Liver (tissue), 8 donors: ENCODE measurements at regions not wholly inside any gene's neighbourhood (a gene's known extent, or its start where the extent isn't known, plus 50 kb on each side); places are given as distances from the start of the nearest gene placed in this dataset.

Experiments used
- DNase-seq: peaks from one replicate; pipeline ENCODE4 v3.0.0-alpha.2; 2017; ENCODE audit warnings: low spot score
- H3K27ac ChIP-seq, 2 donors: one replicate each; pipeline ENCODE4 v1.7.0; 2013; ENCODE audit warnings: inconsistent platforms in 2 of 2, low read length in 2 of 2, control low read depth in 1 of 2, low read depth in 1 of 2, mild to moderate bottlenecking in 1 of 2
- H3K27me3 ChIP-seq, 4 donors: one replicate each; pipeline versions ENCODE4 v1.6.1 to v1.7.0; 2013; ENCODE audit warnings: low read length in 3 of 4, inconsistent platforms in 1 of 4, mild to moderate bottlenecking in 1 of 4, moderate library complexity in 1 of 4; ENCODE audit not compliant: control insufficient read depth in 4 of 4, insufficient read depth in 4 of 4
- H3K36me3 ChIP-seq, 4 donors: one replicate each; pipeline versions ENCODE4 v1.6.1 to v1.7.0; 2013; ENCODE audit warnings: low read length in 3 of 4, mild to moderate bottlenecking in 3 of 4, low read depth in 1 of 4, moderate library complexity in 1 of 4; ENCODE audit not compliant: control insufficient read depth in 4 of 4, insufficient read depth in 3 of 4
- H3K4me1 ChIP-seq, 4 donors: one replicate each; pipeline versions ENCODE4 v1.6.1 to v1.7.0; 2013; ENCODE audit warnings: low read length in 3 of 4, mild to moderate bottlenecking in 3 of 4, moderate library complexity in 1 of 4; ENCODE audit not compliant: control insufficient read depth in 4 of 4, insufficient read depth in 4 of 4
- H3K4me3 ChIP-seq, 3 donors: one replicate each; pipeline versions ENCODE4 v1.6.1 to v1.7.0; 2013; ENCODE audit warnings: low read length in 3 of 3, control low read depth in 1 of 3, low read depth in 1 of 3, mild to moderate bottlenecking in 1 of 3
- H3K9ac ChIP-seq, 2 donors: one replicate each; pipeline ENCODE4 v1.7.0; 2013; ENCODE audit warnings: low read length in 2 of 2, mild to moderate bottlenecking in 2 of 2, moderate library complexity in 2 of 2, control low read depth in 1 of 2, low read depth in 1 of 2
- H3K9me3 ChIP-seq, 4 donors: one replicate each; pipeline versions ENCODE4 v1.6.1 to v1.7.0; 2013; ENCODE audit warnings: low read length in 3 of 4; ENCODE audit not compliant: control insufficient read depth in 4 of 4
- CTCF ChIP-seq: fragments of 150-350 bp; IDR thresholded peaks from 2 replicates; pipeline ENCODE4 v1.5.1; 2017; ENCODE audit warnings: improper control_type of control experiment, low read depth, low read length; ENCODE audit not compliant: missing input control
- EGR1 ChIP-seq, 2 donors: IDR thresholded peaks; 2 replicates each; pipeline ENCODE4 v1.6.1; 2016 to 2018; ENCODE audit warnings: antibody characterized with exemption in 2 of 2, low read depth in 2 of 2
- FOXA1 ChIP-seq: IDR thresholded peaks from 2 replicates; pipeline ENCODE4 v1.6.1; 2016; ENCODE audit warnings: antibody characterized with exemption
- FOXA2 ChIP-seq: IDR thresholded peaks from 2 replicates; pipeline ENCODE4 v1.6.1; 2016; ENCODE audit warnings: antibody characterized with exemption
- GABPA ChIP-seq, 2 donors: IDR thresholded peaks in 1 of 2; conservative IDR thresholded peaks in 1 of 2; 2 replicates each; pipeline ENCODE4 v1.6.1; 2016; ENCODE audit warnings: antibody characterized with exemption in 2 of 2, mild to moderate bottlenecking in 1 of 2, moderate library complexity in 1 of 2
- HNF4A ChIP-seq, 2 donors: conservative IDR thresholded peaks; 2 replicates each; pipeline ENCODE4 v1.6.1; 2016; ENCODE audit warnings: antibody characterized with exemption in 2 of 2, mild to moderate bottlenecking in 2 of 2
- HNF4G ChIP-seq: IDR thresholded peaks from 2 replicates; pipeline ENCODE4 v1.6.1; 2016; ENCODE audit warnings: antibody characterized with exemption
- JUND ChIP-seq, 2 donors: IDR thresholded peaks; 2 replicates each; pipeline ENCODE4 v1.6.1; 2016; ENCODE audit warnings: antibody characterized with exemption in 2 of 2
- MAX ChIP-seq: IDR thresholded peaks from 2 replicates; pipeline ENCODE4 v1.6.1; 2016; ENCODE audit warnings: antibody characterized with exemption
- NR2F2 ChIP-seq: IDR thresholded peaks from 2 replicates; pipeline ENCODE4 v1.6.1; 2016; ENCODE audit warnings: antibody characterized with exemption
- RAD21 ChIP-seq, 2 donors: IDR thresholded peaks; 2 replicates each; pipeline ENCODE4 v1.6.1; 2016; ENCODE audit warnings: antibody characterized with exemption in 2 of 2, mild to moderate bottlenecking in 2 of 2
- REST ChIP-seq: IDR thresholded peaks from 2 replicates; pipeline ENCODE4 v1.6.1; 2016; ENCODE audit warnings: antibody characterized with exemption, mild to moderate bottlenecking
- RXRA ChIP-seq, 2 donors: IDR thresholded peaks; 2 replicates each; pipeline ENCODE4 v1.6.1; 2017 to 2018; ENCODE audit warnings: antibody characterized with exemption in 2 of 2, mild to moderate bottlenecking in 1 of 2
- SP1 ChIP-seq: IDR thresholded peaks from 2 replicates; pipeline ENCODE4 v1.6.1; 2018; ENCODE audit warnings: antibody characterized with exemption, mild to moderate bottlenecking
- TAF1 ChIP-seq: conservative IDR thresholded peaks from 2 replicates; pipeline ENCODE4 v1.6.1; 2016; ENCODE audit warnings: antibody characterized with exemption, mild to moderate bottlenecking
- YY1 ChIP-seq: IDR thresholded peaks from 2 replicates; pipeline ENCODE4 v1.6.1; 2016; ENCODE audit warnings: antibody characterized with exemption, mild to moderate bottlenecking
- ZBTB33 ChIP-seq: IDR thresholded peaks from 2 replicates; pipeline ENCODE4 v1.6.1; 2016; ENCODE audit warnings: antibody characterized with exemption
- WGBS: extraction: QIAGEN DNeasy Blood & Tissue Kit; methylation state at CpG from one replicate; pipeline ENCODE4 v1.1.7; 2013; 5-methylcytosine and 5-hydroxymethylcytosine counted together
- TF ChIP-seq, protein P1 (sequence below): IDR thresholded peaks from 2 replicates; pipeline ENCODE4 v1.6.1; 2016; ENCODE audit warnings: antibody characterized with exemption
- donor health status: healthy.
- donor health status: healthy.
- donor health status: healthy.
- donor health status: healthy.
- donor health status: healthy.

GRCh38 chr11:37505406-37505805, 907.4 kb upstream of the RAG2 start:
- H3K9ac ChIP-seq, result no peak overlapping the region
- whole genome bisulfite sequencing, result 78% methylated on average over 4 of the region's 4 CpGs
- TF ChIP-seq REST (no peak), HNF4G (no peak), EGR1 (IDR thresholded peaks at IDR 0.05; ENCODE audit: low read depth in 2 of 2) (no peak), MAX (no peak), SP1 (no peak), JUND (IDR thresholded peaks at IDR 0.05) (no peak), YY1 (no peak), NR2F2 (no peak), RXRA (IDR thresholded peaks at IDR 0.05) (no peak), TAF1 (no peak), GABPA (IDR thresholded peaks at IDR 0.05 in 1 of 2, conservative IDR thresholded peaks at IDR 0.05 in 1 of 2) (no peak), RAD21 (IDR thresholded peaks at IDR 0.05) (no peak), FOXA2 (no peak), FOXA1 (no peak)
- TF ChIP-seq, protein P1, sequence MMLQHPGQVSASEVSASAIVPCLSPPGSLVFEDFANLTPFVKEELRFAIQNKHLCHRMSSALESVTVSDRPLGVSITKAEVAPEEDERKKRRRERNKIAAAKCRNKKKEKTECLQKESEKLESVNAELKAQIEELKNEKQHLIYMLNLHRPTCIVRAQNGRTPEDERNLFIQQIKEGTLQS, result no peak
- H3K27me3 ChIP-seq, result no peaks in the 10 kb centered on the region
- no peaks in the 10 kb centered on the region for H3K36me3 ChIP-seq
- no peaks in the 10 kb centered on the region for H3K4me1 ChIP-seq
- H3K27ac ChIP-seq, result no peak overlapping the region
- DNase-seq, result no peak
- no peak overlapping the region for H3K4me3 ChIP-seq
- H3K9me3 ChIP-seq, result no peaks in the 10 kb centered on the region

GRCh38 chr11:37504921-37505320, 906.9 kb upstream of the RAG2 start:
- TF ChIP-seq ZBTB33 (no peak), HNF4G (no peak), HNF4A (conservative IDR thresholded peaks at IDR 0.05) (no peak), CTCF (no peak), JUND (IDR thresholded peaks at IDR 0.05) (no peak), FOXA1 (no peak), FOXA2 (no peak), NR2F2 (no peak), EGR1 (IDR thresholded peaks at IDR 0.05; ENCODE audit: low read depth in 2 of 2) (no peak), SP1 (no peak), RAD21 (IDR thresholded peaks at IDR 0.05) (no peak), YY1 (no peak), RXRA (IDR thresholded peaks at IDR 0.05) (no peak), REST (no peak), GABPA (IDR thresholded peaks at IDR 0.05 in 1 of 2, conservative IDR thresholded peaks at IDR 0.05 in 1 of 2) (no peak), TAF1 (no peak)

More at GRCh38 chr11:37504921-37505320, 906.9 kb upstream of the RAG2 start:
- H3K4me1 ChIP-seq, result no peaks in the 10 kb centered on the region
- no peaks in the 10 kb centered on the region for H3K9me3 ChIP-seq
- no peaks in the 10 kb centered on the region for H3K36me3 ChIP-seq
- DNase-seq, result no peak
- no peaks in the 10 kb centered on the region for H3K27me3 ChIP-seq
- H3K4me3 ChIP-seq, result no peak overlapping the region
- no peak overlapping the region for H3K27ac ChIP-seq
- H3K9ac ChIP-seq, result no peak overlapping the region
- 66% methylated on average over 3 of the region's 3 CpGs for WGBS
